GM21526 (cell line): ENCODE measurements at regions not wholly inside any gene's neighbourhood (a gene's known extent, or its start where the extent isn't known, plus 50 kb on each side); places are given as distances from the start of the nearest gene placed in this dataset.
"Not testable (repeated sequence)": the region's sequence is repeated elsewhere in the genome, so short reads cannot be mapped to it uniquely, and the experiment has no call there.

ENCODE experiments used
- ATAC-seq: cut with Tn5 transposase; IDR thresholded peaks from one replicate; pipeline ENCODE4 v1.9.1; 2021; ENCODE audit warnings: moderate library complexity; ENCODE audit not compliant: unreplicated experiment, low FRiP score

- ATAC-seq, result no peak
These were observed 213.2 kb downstream of the ANAPC1 start for GRCh38 chr2:111670776-111671175.

GRCh38 chr2:111671426-111672150, 212.4 kb downstream of the ANAPC1 start:
- ATAC-seq, result no peak

GRCh38 chr2:111672641-111673040, 211.4 kb downstream of the ANAPC1 start:
- not testable (repeated sequence) for ATAC-seq

- ATAC-seq, result no peak
These were observed 210.5 kb downstream of the ANAPC1 start for GRCh38 chr2:111673526-111673925.

GRCh38 chr2:111675419-111676194, 208.4 kb downstream of the ANAPC1 start:
- no peak for ATAC-seq

GRCh38 chr2:111676291-111676822, 207.6 kb downstream of the ANAPC1 start:
- ATAC-seq, result no peak

GRCh38 chr2:111678161-111678560, 205.8 kb downstream of the ANAPC1 start:
- no peak for ATAC-seq

- ATAC-seq, result no peak
These were observed 205.3 kb downstream of the ANAPC1 start for GRCh38 chr2:111678651-111679050.

- no peak for ATAC-seq
These were observed 204.8 kb downstream of the ANAPC1 start for GRCh38 chr2:111679202-111679601.

GRCh38 chr2:111684611-111685010, 199.4 kb downstream of the ANAPC1 start:
- no peak for ATAC-seq

GRCh38 chr2:111685342-111685741, 198.7 kb downstream of the ANAPC1 start:
- ATAC-seq, result no peak

GRCh38 chr2:111686994-111687393, 197.0 kb downstream of the ANAPC1 start:
- no peak for ATAC-seq

- ATAC-seq, result no peak
These were observed 196.1 kb downstream of the ANAPC1 start for GRCh38 chr2:111687911-111688310.

GRCh38 chr2:111688482-111688881, 195.5 kb downstream of the ANAPC1 start:
- ATAC-seq, result no peak

- ATAC-seq, result no peak
These were observed 194.8 kb downstream of the ANAPC1 start for GRCh38 chr2:111689174-111689573.

- no peak for ATAC-seq
These were observed 194.1 kb downstream of the ANAPC1 start for GRCh38 chr2:111689941-111690340.

GRCh38 chr2:111691164-111691875, 192.7 kb downstream of the ANAPC1 start:
- no peak for ATAC-seq

- ATAC-seq, result no peak
These were observed 191.7 kb downstream of the ANAPC1 start for GRCh38 chr2:111692311-111692710.

- no peak for ATAC-seq
These were observed 189.3 kb downstream of the ANAPC1 start for GRCh38 chr2:111694700-111695101.

GRCh38 chr2:111695441-111696007, 188.5 kb downstream of the ANAPC1 start:
- ATAC-seq, result no peak

GRCh38 chr2:111696226-111696625, 187.8 kb downstream of the ANAPC1 start:
- ATAC-seq, result no peak
